Stimulated activated CD4-positive, alpha-beta T cell treated with anti-CD3 and anti-CD28 coated beads, Interleukin-4, amount 100 ng/mL, for 48 hours (primary cell): ENCODE measurements at regions not wholly inside any gene's neighbourhood (a gene's known extent, or its start where the extent isn't known, plus 50 kb on each side); places are given as distances from the start of the nearest gene placed in this dataset.

Experiments
- DNase-seq, 2 donors: peaks; one replicate each; pipeline ENCODE4 v3.0.0-alpha.2; 2020; ENCODE audit warnings: low read depth in 2 of 2

- no peak for DNase-seq
Observed at GRCh38 chr3:150168698-150169097, 198.0 kb upstream of the PFN2 start.

GRCh38 chr3:150165396-150166094 lies 194.8 kb upstream of the PFN2 start:
- no peak for DNase-seq

GRCh38 chr3:150161011-150161410 lies 190.3 kb upstream of the PFN2 start:
- no peak for DNase-seq

GRCh38 chr3:150158943-150159625 lies 188.4 kb upstream of the PFN2 start:
- no peak for DNase-seq

- DNase-seq = no peak
Observed at GRCh38 chr3:150152567-150152966, 181.9 kb upstream of the PFN2 start.

- DNase-seq = no peak
Observed at GRCh38 chr3:150150633-150151032, 179.9 kb upstream of the PFN2 start.

GRCh38 chr3:150149651-150150051 lies 179.0 kb upstream of the PFN2 start:
- no peak for DNase-seq

- DNase-seq = no peak
Observed at GRCh38 chr3:150148227-150148626, 177.5 kb upstream of the PFN2 start.

GRCh38 chr3:150147776-150148175 lies 177.1 kb upstream of the PFN2 start:
- DNase-seq = no peak

GRCh38 chr3:150146991-150147761 lies 176.5 kb upstream of the PFN2 start:
- DNase-seq = no peak

GRCh38 chr3:150145659-150146058 lies 175.0 kb upstream of the PFN2 start:
- no peak for DNase-seq

- no peak for DNase-seq
Observed at GRCh38 chr3:150144191-150144708, 173.6 kb upstream of the PFN2 start.

GRCh38 chr3:150142936-150143335 lies 172.2 kb upstream of the PFN2 start:
- DNase-seq = no peak

GRCh38 chr3:150141790-150142326 lies 171.2 kb upstream of the PFN2 start:
- DNase-seq = no peak

- no peak for DNase-seq
Observed at GRCh38 chr3:150140614-150141321, 170.1 kb upstream of the PFN2 start.

- no peak for DNase-seq
Observed at GRCh38 chr3:150138824-150139223, 168.1 kb upstream of the PFN2 start.

GRCh38 chr3:150136242-150136641 lies 165.5 kb upstream of the PFN2 start:
- DNase-seq = no peak

- no peak for DNase-seq
Observed at GRCh38 chr3:150135287-150135721, 164.6 kb upstream of the PFN2 start.

- DNase-seq = no peak
Observed at GRCh38 chr3:150133293-150133692, 162.6 kb upstream of the PFN2 start.

- no peak for DNase-seq
Observed at GRCh38 chr3:150132101-150132749, 161.5 kb upstream of the PFN2 start.

- DNase-seq = no peak
Observed at GRCh38 chr3:150131663-150132062, 161.0 kb upstream of the PFN2 start.
